ENCODE measurements at regions not wholly inside any gene's neighbourhood (a gene's known extent, or its start where the extent isn't known, plus 50 kb on each side); places are given as distances from the start of the nearest gene placed in this dataset.
"Not testable (repeated sequence)": the region's sequence is repeated elsewhere in the genome, so short reads cannot be mapped to it uniquely, and the experiment has no call there.

DNA sequence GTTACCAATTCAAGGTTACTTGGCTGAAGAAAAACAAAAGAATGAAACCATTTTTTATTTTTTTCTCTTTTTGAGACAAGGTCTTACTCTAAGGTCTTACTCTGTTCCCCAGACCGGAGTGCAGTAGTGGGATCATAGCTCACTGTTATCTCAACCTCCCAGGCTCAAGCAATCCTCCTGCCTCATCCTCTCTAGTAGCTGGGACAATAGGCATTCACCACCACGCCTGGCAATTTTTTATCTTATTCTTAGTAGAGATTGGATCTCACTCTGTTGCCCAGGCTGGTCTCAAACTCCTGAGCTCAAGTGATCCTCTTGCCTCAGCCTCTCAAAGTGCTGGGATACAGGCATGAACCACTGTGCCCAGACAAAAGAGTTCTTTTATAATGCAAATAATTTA lies 3732.0 kb upstream of the OR11H1 start:
- not testable (repeated sequence) for DNase-seq

DNA sequence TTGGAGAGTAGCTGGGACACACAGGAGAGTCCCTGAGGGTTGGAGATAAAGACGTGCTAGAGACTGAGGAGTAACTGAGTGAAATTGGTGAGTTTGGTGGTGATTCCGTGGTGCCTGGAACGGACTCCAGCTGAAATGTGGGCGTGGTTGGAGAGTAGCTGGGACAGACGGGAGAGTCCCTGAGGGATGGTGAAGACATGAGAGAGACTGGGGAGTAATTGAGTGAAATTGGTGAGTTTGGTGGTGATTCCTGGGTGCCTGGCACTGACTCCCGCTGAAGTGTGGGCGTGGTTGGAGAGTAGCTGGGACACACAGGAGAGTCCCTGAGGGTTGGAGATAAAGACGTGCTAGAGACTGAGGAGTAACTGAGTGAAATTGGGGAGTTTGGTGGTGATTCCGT lies 3712.5 kb upstream of the OR11H1 start:
- DNase-seq = not testable (repeated sequence)

DNA sequence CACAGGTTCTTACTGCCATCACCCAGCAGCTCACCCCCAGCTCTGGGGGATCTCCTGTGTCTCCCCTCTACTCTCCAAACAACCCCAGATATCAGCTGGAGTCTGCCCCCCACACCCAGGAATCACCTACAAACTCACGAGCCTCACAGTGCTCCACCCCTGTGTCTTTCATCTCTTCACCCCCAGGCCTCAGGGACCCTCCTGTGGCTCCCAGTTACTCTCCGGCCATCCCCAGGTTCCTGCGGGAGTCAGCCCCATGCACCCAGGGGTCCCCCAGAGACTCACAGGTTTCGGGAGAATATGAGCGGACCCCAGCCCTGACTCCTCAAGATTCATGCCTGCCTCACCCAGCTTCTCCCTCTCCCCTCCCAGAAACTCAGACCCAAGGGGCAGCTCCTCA lies 3709.1 kb upstream of the OR11H1 start:
- DNase-seq = not testable (repeated sequence)

DNA sequence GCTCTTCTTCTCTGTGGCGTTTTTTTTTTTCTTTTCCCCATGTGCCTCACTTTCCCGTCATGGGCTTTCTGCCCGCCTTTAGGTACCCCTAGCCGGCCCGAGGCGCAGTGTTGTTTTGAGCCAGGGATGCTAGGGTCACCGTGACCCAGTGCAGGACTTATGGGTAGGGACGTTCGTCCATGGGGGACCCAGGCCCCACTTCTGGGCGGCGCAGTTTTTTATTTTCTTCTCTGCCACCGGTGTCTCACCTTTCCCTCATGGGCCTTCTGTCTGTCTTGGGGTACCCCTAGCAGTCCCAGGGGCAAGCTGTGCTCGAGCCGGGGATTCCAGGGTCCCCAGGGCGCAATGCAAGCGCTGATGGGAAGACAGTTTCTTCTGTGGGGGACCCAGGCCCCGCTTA lies 3705.7 kb upstream of the OR11H1 start:
- not testable (repeated sequence) for DNase-seq

DNA sequence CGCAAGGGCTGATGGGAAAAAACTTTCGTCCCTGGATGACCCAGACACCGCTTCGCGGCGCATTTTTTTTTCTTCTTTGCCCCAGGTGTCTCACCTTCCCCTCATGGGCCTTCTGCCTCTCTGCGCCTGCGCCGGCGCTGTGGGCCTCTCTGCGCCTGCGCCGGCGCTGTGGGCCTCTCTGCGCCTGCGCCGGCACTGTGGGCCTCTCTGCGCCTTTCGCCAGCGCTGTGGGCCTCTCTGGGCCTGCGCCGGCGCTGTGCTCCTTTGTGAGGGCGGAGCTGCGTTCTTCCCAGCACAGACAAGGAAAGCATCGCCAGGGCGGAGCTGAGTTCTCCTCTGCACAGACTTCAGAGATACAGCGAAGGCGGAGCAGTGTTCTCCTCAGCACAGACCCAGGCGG lies 3703.0 kb upstream of the OR11H1 start:
- DNase-seq = not testable (repeated sequence)

DNA sequence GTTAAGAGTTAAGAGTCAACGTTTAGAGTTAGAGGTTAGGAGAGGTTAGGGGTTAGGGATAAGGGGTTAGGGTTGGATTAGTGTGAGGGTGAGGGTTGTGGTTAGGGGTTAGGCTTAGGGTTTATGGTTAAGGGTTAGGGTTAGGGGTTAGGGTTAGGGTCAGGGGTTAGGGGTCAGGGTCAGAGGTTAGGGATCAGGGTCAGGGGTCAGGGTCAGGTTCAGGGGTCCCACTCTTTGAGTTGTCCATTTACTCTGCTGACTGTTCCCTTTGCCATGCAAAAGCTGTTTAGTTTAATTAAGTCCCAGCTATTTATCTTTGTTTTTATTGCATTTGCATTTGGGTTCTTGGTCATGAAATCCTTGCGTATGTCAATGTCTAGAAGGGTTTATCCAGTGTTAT lies 3702.0 kb upstream of the OR11H1 start:
- DNase-seq = not testable (repeated sequence)

DNA sequence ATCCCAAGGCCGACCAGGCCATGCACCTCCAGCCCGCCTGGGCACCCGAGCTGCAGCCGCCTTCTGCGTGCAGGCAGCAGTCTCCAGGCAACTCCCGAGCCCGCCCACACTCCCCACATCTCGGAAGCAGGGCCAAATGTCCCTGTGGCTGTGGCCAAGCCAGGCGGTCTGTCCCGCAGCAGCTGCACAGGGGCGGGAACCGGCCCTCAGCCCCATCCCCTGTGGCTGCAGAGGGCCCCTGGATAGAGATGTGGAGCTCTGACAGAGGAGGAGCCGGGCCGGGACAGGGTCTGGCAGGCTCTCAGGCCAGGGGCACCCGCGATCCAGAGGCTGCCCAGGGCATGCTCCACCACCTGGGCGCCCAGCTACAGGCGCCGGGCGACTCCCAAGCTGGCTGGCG lies 3698.6 kb upstream of the OR11H1 start:
- peak; percentile 0 for DNase-seq
